HCT116 (cell line): ENCODE measurements at regions not wholly inside any gene's neighbourhood (a gene's known extent, or its start where the extent isn't known, plus 50 kb on each side); places are given as distances from the start of the nearest gene placed in this dataset.

Experiments used
- ATAC-seq: fragments of 200-7000 bp; cut with Tn5 transposase; 2 replicates; pipeline ENCODE4 v1.9.1; 2020; ENCODE audit warnings: mild to moderate bottlenecking, moderate library complexity
- BruUV-seq: library from RNA; stranded (reverse); fragments of 400-500 nt; replicated peaks from 2 replicates; lab custom pipeline; 2021; lab: Mats Ljungman, UMichigan
- CTCF ChIA-PET: fragments of 300-600 bp; sonication (Branson Sonifier 250); formaldehyde crosslinking; loops from one replicate; lab custom pipeline; 2021; ENCODE audit warnings: antibody characterized with exemption; lab: Charles Lee
- POLR2A ChIA-PET: fragments of 300-600, 350-600 bp; sonication (Branson Sonifier 250); formaldehyde crosslinking; loops from one replicate; lab custom pipeline; 2021; ENCODE audit warnings: antibody characterized with exemption; lab: Charles Lee
- RAD21 ChIA-PET, 2 experiments: fragments of 300-600 bp; sonication (Branson Sonifier 250); formaldehyde crosslinking; loops; one replicate each; lab custom pipeline; 2023; ENCODE audit warnings: low total read pairs in 2 of 2; ENCODE audit not compliant: uncharacterized antibody in 2 of 2, unreplicated experiment in 2 of 2, low non-redundant PET in 1 of 2; lab: Charles Lee
- DNase-seq: peaks from one replicate; pipeline ENCODE4 v3.0.0-alpha.2; 2010; ENCODE audit warnings: low read depth, low spot score
- H2AFZ ChIP-seq: fragments of 200-600 bp; shearing (Covaris generic), sonication (generic); 2 replicates; pipeline ENCODE4 v1.6.1; 2017; ENCODE audit warnings: low read depth, mixed run types, mixed read lengths, antibody characterized with exemption, low read length; ENCODE audit not compliant: poor library complexity, severe bottlenecking
- H3K27ac ChIP-seq: 2 replicates; pipeline ENCODE4 v1.5.1; 2012; ENCODE audit warnings: low read depth, low read length
- H3K27me3 ChIP-seq: fragments of 200-600 bp; sonication (generic); 2 replicates; pipeline ENCODE4 v1.6.1; 2016; ENCODE audit warnings: mixed run types, low read length, mixed read lengths; ENCODE audit not compliant: insufficient read depth
- H3K36me3 ChIP-seq, 2 experiments: fragments of 200-500 bp in 1 of 2; fragments of 200-600 bp in 1 of 2; sonication (Bioruptor generic) in 1 of 2; sonication (generic) in 1 of 2; 2 replicates each; pipeline versions ENCODE4 v1.5.1 to v1.6.1; 2014 to 2016; ENCODE audit warnings: low read length in 2 of 2, inconsistent platforms in 1 of 2, mixed read lengths in 1 of 2, mixed run types in 1 of 2; ENCODE audit not compliant: insufficient read depth in 2 of 2, control insufficient read depth in 1 of 2
- H3K4me1 ChIP-seq, 2 experiments: fragments of 200-600 bp in 1 of 2; sonication (generic) in 1 of 2; 2 replicates each; pipeline versions ENCODE4 v1.5.1 to v1.6.1; 2012 to 2017; ENCODE audit warnings: low read length in 2 of 2, inconsistent platforms in 1 of 2, mild to moderate bottlenecking in 1 of 2, mixed read lengths in 1 of 2, mixed run types in 1 of 2, moderate library complexity in 1 of 2; ENCODE audit not compliant: insufficient read depth in 2 of 2, control insufficient read depth in 1 of 2
- H3K4me2 ChIP-seq: fragments of 200-600 bp; sonication (generic); 2 replicates; pipeline ENCODE4 v1.6.1; 2017; ENCODE audit warnings: mixed run types, low read length, mixed read lengths
- H3K4me3 ChIP-seq, 2 experiments: fragments of 200-600 bp in 1 of 2; sonication (generic) in 1 of 2; replicated peaks in 1 of 2; 2 replicates each; pipeline ENCODE4 v1.5.1; 2011 to 2016; ENCODE audit warnings: low read length in 2 of 2, control low read depth in 1 of 2, low read depth in 1 of 2, mild to moderate bottlenecking in 1 of 2, mixed read lengths in 1 of 2, mixed run types in 1 of 2
- H3K79me2 ChIP-seq: fragments of 200-600 bp; sonication (generic); 2 replicates; pipeline ENCODE4 v1.6.1; 2017; ENCODE audit warnings: mild to moderate bottlenecking, mixed run types, low read length, moderate library complexity, mixed read lengths; ENCODE audit not compliant: insufficient read depth
- H3K9ac ChIP-seq: fragments of 200-600 bp; sonication (generic); 2 replicates; pipeline ENCODE4 v1.6.1; 2016; ENCODE audit warnings: low read length, mixed read lengths
- H3K9me2 ChIP-seq: fragments of 200-600 bp; sonication (generic), shearing (Covaris generic); 2 replicates; pipeline ENCODE4 v1.6.1; 2017; ENCODE audit warnings: mixed run types, mild to moderate bottlenecking, moderate library complexity; ENCODE audit not compliant: insufficient read depth
- H3K9me3 ChIP-seq, 2 experiments: fragments of 200-500 bp in 1 of 2; fragments of 200-600 bp in 1 of 2; sonication (Bioruptor generic) in 1 of 2; sonication (generic) in 1 of 2; 2 replicates each; pipeline ENCODE4 v1.6.1; 2014 to 2017; ENCODE audit warnings: low read length in 2 of 2, mixed read lengths in 2 of 2, inconsistent platforms in 1 of 2, low read depth in 1 of 2, mild to moderate bottlenecking in 1 of 2, mixed run types in 1 of 2, moderate library complexity in 1 of 2; ENCODE audit not compliant: control insufficient read depth in 1 of 2, insufficient read depth in 1 of 2
- H4K20me1 ChIP-seq: fragments of 200-600 bp; sonication (generic), shearing (Covaris generic); 2 replicates; pipeline ENCODE4 v1.6.1; 2017; ENCODE audit warnings: mixed run types, mild to moderate bottlenecking, moderate library complexity; ENCODE audit not compliant: insufficient read depth
- CBX3 ChIP-seq: IDR thresholded peaks from 2 replicates; pipeline ENCODE4 v1.6.1; 2012; ENCODE audit warnings: low read depth
- JUND ChIP-seq: IDR thresholded peaks from 2 replicates; pipeline ENCODE4 v1.6.1; 2012
- POLR2AphosphoS5 ChIP-seq: IDR thresholded peaks from 2 replicates; pipeline ENCODE4 v1.6.1; 2011; ENCODE audit warnings: mild to moderate bottlenecking, low read depth, low read length, moderate library complexity
- RAD21 ChIP-seq: IDR thresholded peaks from 2 replicates; pipeline ENCODE4 v1.6.1; 2012; ENCODE audit warnings: low read depth, mild to moderate bottlenecking
- SP1 ChIP-seq: IDR thresholded peaks from 2 replicates; pipeline ENCODE4 v1.6.1; 2012; ENCODE audit warnings: low read depth
- intact Hi-C: fragments of 100-400 bp; cut with micrococcal nuclease; formaldehyde crosslinking; loops from 2 replicates; pipeline ENCODE4 v1.10.0; 2022
- TF ChIP-seq, protein P1 (sequence below): IDR thresholded peaks from 2 replicates; pipeline ENCODE4 v1.6.1; 2012; ENCODE audit warnings: low read depth
- TF ChIP-seq, protein P2 (sequence below): IDR thresholded peaks from 2 replicates; pipeline ENCODE4 v1.6.1; 2012

DNA sequence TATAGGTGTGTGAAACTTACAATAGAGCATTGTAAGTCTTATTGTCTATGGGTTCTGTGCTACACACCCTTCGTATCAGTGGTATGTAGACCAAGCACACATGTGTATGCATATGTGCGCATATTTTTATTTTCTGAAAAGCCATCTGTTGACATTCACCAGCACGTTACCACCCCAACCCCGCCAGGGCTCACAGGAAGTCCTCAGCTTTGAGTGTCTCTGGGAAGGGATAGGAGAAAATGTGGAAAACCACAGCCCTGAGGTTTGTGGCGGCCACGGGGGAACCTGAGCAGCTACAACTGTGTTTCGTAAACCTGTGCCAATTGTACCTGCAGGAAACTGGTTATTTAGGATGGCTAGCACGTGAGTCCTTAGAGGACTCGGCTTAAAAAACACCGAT is 123.3 kb upstream of the PHACTR3 start:
- no peaks in the 10 kb centered on the region for H3K9me2 ChIP-seq
- intact Hi-C loops: no loop called here
- POLR2A ChIA-PET: no interaction called here

More for the DNA sequence above, 123.3 kb upstream of the PHACTR3 start:
- Histone ChIP-seq H3K9me3 (no peaks in the 10 kb centered on the region), H3K4me2 (no peak overlapping the region), H3K79me2 (no peaks in the 10 kb centered on the region), H3K4me1 (no peaks in the 10 kb centered on the region), H4K20me1 (no peaks in the 10 kb centered on the region), H3K27ac (no peak overlapping the region), H3K27me3 (peaks cover 44% of the 10 kb centered on the region), H3K36me3 (no peaks in the 10 kb centered on the region), H3K9ac (no peak overlapping the region), H2AFZ (no peak overlapping the region), H3K4me3 (no peak overlapping the region)
- ChIA-PET RAD21 (no interaction called here), CTCF (interaction anchor here (0.9 to 1.5 kb wide), 2 partner anchors 11 to 15 kb away, joined by 3 read pairs; no protein-coding TSS in a partner anchor)
- no TSS peak for BruUV-seq
- no peak for DNase-seq
- no peak for ATAC-seq
- TF ChIP-seq JUND: no peak
- TF ChIP-seq SP1: no peak
- no peak for TF ChIP-seq CBX3
- TF ChIP-seq POLR2AphosphoS5: no peak
- no peak for TF ChIP-seq RAD21
- TF ChIP-seq, protein P1, sequence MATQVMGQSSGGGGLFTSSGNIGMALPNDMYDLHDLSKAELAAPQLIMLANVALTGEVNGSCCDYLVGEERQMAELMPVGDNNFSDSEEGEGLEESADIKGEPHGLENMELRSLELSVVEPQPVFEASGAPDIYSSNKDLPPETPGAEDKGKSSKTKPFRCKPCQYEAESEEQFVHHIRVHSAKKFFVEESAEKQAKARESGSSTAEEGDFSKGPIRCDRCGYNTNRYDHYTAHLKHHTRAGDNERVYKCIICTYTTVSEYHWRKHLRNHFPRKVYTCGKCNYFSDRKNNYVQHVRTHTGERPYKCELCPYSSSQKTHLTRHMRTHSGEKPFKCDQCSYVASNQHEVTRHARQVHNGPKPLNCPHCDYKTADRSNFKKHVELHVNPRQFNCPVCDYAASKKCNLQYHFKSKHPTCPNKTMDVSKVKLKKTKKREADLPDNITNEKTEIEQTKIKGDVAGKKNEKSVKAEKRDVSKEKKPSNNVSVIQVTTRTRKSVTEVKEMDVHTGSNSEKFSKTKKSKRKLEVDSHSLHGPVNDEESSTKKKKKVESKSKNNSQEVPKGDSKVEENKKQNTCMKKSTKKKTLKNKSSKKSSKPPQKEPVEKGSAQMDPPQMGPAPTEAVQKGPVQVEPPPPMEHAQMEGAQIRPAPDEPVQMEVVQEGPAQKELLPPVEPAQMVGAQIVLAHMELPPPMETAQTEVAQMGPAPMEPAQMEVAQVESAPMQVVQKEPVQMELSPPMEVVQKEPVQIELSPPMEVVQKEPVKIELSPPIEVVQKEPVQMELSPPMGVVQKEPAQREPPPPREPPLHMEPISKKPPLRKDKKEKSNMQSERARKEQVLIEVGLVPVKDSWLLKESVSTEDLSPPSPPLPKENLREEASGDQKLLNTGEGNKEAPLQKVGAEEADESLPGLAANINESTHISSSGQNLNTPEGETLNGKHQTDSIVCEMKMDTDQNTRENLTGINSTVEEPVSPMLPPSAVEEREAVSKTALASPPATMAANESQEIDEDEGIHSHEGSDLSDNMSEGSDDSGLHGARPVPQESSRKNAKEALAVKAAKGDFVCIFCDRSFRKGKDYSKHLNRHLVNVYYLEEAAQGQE: no peak
- TF ChIP-seq, protein P2, sequence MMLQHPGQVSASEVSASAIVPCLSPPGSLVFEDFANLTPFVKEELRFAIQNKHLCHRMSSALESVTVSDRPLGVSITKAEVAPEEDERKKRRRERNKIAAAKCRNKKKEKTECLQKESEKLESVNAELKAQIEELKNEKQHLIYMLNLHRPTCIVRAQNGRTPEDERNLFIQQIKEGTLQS: no peak
